ENCODE measurements at regions not wholly inside any gene's neighbourhood (a gene's known extent, or its start where the extent isn't known, plus 50 kb on each side); places are given as distances from the start of the nearest gene placed in this dataset.
A peak's percentile ranks its signal among the peaks of the same experiment; 100 is the strongest.

DNA sequence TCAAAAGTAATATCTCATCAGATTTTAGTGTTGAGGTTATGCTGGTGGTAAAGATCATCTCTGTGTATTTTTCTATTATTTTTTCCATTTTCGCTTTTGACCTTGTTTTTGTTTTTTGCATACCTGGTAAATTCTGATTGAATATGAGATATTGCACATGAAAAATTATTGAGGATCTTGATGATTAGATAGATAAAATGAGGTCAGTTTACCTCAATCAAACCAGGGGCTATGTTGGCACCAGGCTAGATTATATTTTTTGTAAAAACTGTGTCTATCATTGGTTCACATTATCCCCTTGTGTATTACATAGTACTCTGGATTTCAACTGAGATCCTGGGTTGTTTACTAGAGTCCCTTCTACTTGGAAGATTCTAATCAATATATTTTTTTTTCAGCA lies 774.9 kb upstream of the ZNF608 start:
- no peak for DNase-seq
- in situ Hi-C loops (cut with HindIII; ENCODE audit: low pct_ligation_motif_present, low pct_unique_long_range_greater_than_20kb, low sequenced_read_pairs), result no loop called here

DNA sequence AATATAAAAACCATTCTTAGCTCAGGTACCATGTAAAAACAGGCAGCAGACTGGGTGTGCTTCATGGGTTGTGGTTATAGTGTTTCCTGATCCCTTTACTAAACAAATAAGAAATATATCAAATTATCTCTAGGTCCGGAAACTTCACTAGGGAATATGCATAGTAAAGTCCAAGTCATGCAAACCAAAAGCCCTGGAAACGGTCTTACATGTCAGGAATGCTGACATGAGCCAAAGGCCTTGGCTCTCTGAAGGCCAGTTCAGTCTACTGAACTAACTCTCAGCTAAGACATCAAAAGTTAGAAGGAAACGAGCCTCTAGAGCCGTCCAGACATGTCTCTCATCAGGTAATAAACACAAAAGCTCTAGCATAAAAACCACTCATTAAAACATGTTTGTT lies 778.9 kb upstream of the ZNF608 start:
- in situ Hi-C loops (cut with HindIII; ENCODE audit: low pct_ligation_motif_present, low pct_unique_long_range_greater_than_20kb, low sequenced_read_pairs), result no loop called here
- no peak for DNase-seq

- in situ Hi-C loops (cut with HindIII; ENCODE audit: low pct_ligation_motif_present, low pct_unique_long_range_greater_than_20kb, low sequenced_read_pairs), result no loop called here
- no peak for DNase-seq
Observed at GRCh38 chr5:125526966-125527365, 780.5 kb upstream of the ZNF608 start.

GRCh38 chr5:125528881-125529280 lies 782.4 kb upstream of the ZNF608 start:
- in situ Hi-C loops (cut with HindIII; ENCODE audit: low pct_ligation_motif_present, low pct_unique_long_range_greater_than_20kb, low sequenced_read_pairs), result no loop called here

DNA sequence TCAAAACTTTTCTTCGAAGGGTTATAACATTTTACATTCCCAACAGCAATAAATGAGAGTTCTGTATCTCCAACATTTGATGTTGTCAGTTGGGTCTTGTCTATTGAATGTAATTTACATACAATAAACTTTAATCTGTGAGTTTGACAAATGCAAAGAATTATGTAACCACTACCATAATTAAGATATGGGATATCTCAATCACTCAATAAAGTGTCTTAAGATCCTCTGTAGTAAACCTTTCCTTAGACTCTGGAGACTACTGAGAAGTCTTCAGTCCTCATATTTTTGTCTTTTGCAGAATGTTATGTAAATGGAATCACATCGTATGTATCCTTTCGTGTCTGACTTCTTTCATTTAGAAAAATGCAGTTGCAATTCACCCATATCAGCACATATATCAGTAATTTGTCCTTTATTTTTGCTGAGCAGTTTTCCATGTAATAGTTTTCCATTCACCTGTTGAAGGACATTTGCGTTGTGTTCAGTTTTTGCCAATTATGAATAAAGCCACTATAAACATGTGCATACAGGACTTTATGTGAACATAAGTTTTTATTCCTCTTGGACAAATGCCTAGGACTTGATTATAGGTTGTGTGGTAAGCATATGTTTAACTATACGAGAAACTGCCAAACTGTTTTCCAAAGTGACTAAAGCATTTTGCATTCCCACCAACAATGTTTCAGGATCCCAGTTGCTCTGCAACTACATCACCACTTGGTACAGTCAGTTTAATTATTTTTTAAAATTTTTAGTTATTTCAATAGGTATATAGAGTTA lies 784.6 kb upstream of the ZNF608 start:
- in situ Hi-C loops (cut with HindIII; ENCODE audit: low pct_ligation_motif_present, low pct_unique_long_range_greater_than_20kb, low sequenced_read_pairs), result no loop called here
- no peak for DNase-seq

More at GRCh38 chr5:125528881-125529280, 782.4 kb upstream of the ZNF608 start:
- no peak for DNase-seq

DNA sequence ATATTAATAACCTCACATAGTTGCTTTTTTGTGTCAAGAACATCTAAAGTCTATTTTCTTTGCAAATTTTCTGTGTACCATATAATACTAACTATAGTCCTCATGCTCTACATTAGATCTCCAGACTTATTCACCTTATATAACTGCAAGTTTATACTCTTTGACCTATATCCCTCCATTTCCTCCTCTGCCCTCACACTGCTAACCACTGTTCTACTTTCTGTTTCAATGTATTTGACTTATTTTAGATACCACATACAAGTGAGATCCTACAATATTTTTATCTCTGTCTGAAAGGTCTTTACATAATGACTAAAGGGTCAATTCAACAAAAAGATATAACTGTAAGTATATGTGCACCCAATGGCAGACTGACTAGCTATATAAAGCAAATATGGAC lies 789.7 kb upstream of the ZNF608 start:
- in situ Hi-C loops (cut with HindIII; ENCODE audit: low pct_ligation_motif_present, low pct_unique_long_range_greater_than_20kb, low sequenced_read_pairs), result no loop called here
- no peak for DNase-seq

DNA sequence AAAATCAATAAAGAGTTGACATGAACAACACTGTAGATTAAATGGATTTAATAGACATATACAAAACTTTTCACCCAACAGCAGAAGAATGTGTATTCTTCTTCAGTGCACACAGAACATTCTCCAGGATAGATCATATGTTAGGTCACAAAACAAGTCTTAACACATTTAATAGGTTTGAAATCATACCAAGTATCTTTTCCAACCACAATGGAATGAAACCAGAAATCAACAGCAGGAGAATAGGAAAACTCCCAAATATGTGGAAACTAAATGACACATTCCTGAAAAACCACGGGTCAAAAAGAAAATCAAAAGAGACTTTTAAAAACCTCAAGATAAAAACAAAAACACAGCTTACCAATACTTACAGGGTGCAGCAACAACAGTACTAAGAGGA lies 790.1 kb upstream of the ZNF608 start:
- in situ Hi-C loops (cut with HindIII; ENCODE audit: low pct_ligation_motif_present, low pct_unique_long_range_greater_than_20kb, low sequenced_read_pairs), result no loop called here

DNA sequence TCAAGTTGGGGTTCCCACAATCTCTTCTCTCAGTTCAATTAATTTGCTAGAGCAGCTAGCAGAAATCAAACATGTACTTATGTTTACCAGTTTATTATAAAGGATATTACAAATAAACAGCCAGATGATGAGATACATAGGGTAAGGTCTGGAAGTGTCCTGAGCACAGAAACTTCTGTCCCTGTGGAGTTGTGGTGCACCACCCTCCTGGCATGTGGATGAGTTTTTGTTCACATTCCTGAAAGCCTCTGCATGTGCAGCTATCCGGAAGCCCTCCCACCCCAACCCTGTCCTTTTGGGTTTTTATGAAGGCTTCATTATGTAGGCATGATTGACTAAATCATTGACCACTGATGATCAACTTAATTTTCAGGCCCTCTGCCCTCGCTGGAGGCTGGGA lies 791.2 kb upstream of the ZNF608 start:
- in situ Hi-C loops (cut with HindIII; ENCODE audit: low pct_ligation_motif_present, low pct_unique_long_range_greater_than_20kb, low sequenced_read_pairs), result no loop called here
- DNase-seq, result no peak

More for the DNA sequence above, 790.1 kb upstream of the ZNF608 start:
- DNase-seq, result no peak

- DNase-seq, result no peak
- in situ Hi-C loops (cut with HindIII; ENCODE audit: low pct_ligation_motif_present, low pct_unique_long_range_greater_than_20kb, low sequenced_read_pairs), result no loop called here
Observed at GRCh38 chr5:125538469-125538868, 792.0 kb upstream of the ZNF608 start.

- DNase-seq, result no peak
- in situ Hi-C loops (cut with HindIII; ENCODE audit: low pct_ligation_motif_present, low pct_unique_long_range_greater_than_20kb, low sequenced_read_pairs), result no loop called here
Observed at GRCh38 chr5:125541085-125541484, 794.6 kb upstream of the ZNF608 start.

DNA sequence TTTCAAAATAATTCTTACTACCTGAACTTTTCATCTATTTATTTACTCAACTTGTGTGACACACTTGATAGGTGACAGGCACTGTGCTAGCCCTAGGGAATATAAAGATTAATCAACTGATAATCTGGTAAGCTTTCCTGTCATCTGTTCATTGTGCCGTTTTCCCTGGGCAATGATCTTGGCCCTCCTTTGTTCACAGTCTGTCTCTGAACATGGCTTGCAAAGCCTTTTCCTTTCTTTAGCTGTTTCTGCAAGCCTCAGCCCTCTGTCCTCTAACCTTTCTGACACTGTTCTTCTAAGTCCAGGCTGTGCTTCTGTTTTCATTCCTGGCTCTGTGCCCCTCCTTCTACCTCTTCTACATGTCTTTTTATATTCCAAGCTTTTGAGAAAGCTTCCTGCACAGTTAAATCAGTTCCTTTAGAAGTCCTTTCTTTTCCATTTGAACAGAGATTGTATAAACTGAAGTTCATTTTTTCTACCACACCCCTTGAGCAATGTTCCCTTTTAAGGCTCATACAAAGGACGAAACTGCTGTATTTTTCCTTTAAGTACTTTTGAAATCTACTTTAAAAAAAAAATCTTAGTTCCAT lies 803.0 kb upstream of the ZNF608 start:
- in situ Hi-C loops (cut with HindIII; ENCODE audit: low pct_ligation_motif_present, low pct_unique_long_range_greater_than_20kb, low sequenced_read_pairs), result no loop called here
- DNase-seq, result no peak

GRCh38 chr5:125550274-125550673 lies 803.8 kb upstream of the ZNF608 start:
- no peak for DNase-seq
- in situ Hi-C loops (cut with HindIII; ENCODE audit: low pct_ligation_motif_present, low pct_unique_long_range_greater_than_20kb, low sequenced_read_pairs), result no loop called here

- no peak for DNase-seq
- in situ Hi-C loops (cut with HindIII; ENCODE audit: low pct_ligation_motif_present, low pct_unique_long_range_greater_than_20kb, low sequenced_read_pairs), result no loop called here
Observed at GRCh38 chr5:125551246-125551645, 804.8 kb upstream of the ZNF608 start.

- in situ Hi-C loops (cut with HindIII; ENCODE audit: low pct_ligation_motif_present, low pct_unique_long_range_greater_than_20kb, low sequenced_read_pairs), result no loop called here
Observed at GRCh38 chr5:125551797-125552196, 805.4 kb upstream of the ZNF608 start.

DNA sequence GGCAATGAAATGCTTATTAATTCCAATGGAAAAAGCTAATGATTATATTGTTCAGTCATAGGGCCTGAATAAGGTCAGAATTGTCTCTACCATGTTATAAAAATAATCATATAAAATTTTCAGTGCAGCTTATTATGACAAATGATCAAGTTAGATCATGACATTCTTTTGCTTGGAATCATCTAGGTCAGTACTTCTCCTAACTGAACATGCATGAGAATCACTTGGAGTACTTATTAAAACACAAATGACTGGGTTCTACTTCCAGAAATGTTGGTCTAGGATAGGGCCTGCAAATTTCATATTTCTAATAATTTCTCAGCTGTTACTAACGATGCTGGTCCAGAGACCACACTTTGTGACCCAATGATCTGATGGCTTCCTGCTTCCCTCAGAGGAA lies 806.0 kb upstream of the ZNF608 start:
- no peak for DNase-seq
- in situ Hi-C loops (cut with HindIII; ENCODE audit: low pct_ligation_motif_present, low pct_unique_long_range_greater_than_20kb, low sequenced_read_pairs), result no loop called here

More at GRCh38 chr5:125551797-125552196, 805.4 kb upstream of the ZNF608 start:
- no peak for DNase-seq

DNA sequence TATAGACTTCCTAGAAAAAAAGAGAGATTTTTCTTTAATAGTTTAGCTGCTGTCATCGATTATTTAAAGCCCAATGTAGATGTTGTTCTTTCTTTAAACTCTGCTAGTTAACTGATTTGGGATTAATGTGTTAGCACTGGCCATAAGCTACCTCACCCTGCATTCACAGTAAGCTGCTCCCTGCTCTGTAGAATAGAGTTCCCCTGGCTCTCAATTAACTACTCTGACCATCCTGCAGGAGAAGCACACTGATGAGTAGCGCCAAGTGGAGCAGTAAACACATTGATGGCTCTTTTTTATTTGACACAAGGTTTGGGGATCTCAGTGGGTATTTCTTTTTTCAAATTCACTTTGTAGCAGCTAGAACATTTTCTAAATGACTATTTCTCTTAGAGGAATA lies 807.9 kb upstream of the ZNF608 start:
- DNase-seq, result no peak
- in situ Hi-C loops (cut with HindIII; ENCODE audit: low pct_ligation_motif_present, low pct_unique_long_range_greater_than_20kb, low sequenced_read_pairs), result no loop called here

- in situ Hi-C loops (cut with HindIII; ENCODE audit: low pct_ligation_motif_present, low pct_unique_long_range_greater_than_20kb, low sequenced_read_pairs), result no loop called here
- no peak for DNase-seq
Observed at GRCh38 chr5:125555591-125555990, 809.2 kb upstream of the ZNF608 start.

DNA sequence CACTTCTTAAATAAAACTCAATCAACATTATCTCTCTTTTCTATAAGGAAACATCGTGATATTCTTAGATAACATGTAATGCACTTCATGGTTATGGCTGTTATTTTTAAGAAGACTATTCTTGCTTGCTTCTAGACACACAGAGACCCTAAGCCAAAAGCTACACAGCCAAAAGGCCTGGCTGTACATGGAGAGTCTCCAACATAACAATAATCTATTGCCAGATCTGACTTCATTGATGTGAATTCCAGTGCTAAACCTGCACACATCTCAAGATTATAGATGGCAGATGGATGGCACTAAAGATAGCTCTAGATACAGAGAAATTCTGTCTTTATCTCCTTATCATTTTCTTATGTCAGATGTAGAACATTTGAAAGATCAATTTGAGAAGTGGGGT lies 811.6 kb upstream of the ZNF608 start:
- no peak for DNase-seq
- in situ Hi-C loops (cut with HindIII; ENCODE audit: low pct_ligation_motif_present, low pct_unique_long_range_greater_than_20kb, low sequenced_read_pairs), result no loop called here

GRCh38 chr5:125558466-125558865 lies 812.0 kb upstream of the ZNF608 start:
- no peak for DNase-seq
- in situ Hi-C loops (cut with HindIII; ENCODE audit: low pct_ligation_motif_present, low pct_unique_long_range_greater_than_20kb, low sequenced_read_pairs), result no loop called here

DNA sequence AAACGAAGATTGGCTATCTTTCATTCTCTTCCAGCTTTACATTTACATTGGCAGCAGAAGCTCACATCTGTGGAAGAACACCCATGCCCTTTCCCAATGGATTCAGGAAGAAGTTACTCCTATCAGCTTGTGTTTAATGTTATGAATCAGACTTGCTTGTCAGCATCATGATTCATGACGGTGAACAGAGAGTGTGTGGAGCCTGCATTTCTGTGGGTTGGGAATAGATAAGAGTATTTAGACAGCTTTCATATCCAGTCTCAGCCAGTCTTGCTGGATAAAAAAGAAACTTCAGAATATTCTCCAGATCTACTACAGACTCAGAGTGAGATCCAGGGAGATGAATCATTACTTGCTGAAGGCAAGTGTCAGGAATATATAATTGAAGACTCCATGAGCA lies 812.9 kb upstream of the ZNF608 start:
- DNase-seq, result peak; percentile 47
- in situ Hi-C loops (cut with HindIII; ENCODE audit: low pct_ligation_motif_present, low pct_unique_long_range_greater_than_20kb, low sequenced_read_pairs), result no loop called here
